ENCODE measurements at regions not wholly inside any gene's neighbourhood (a gene's known extent, or its start where the extent isn't known, plus 50 kb on each side); places are given as distances from the start of the nearest gene placed in this dataset.
"Not testable (repeated sequence)": the region's sequence is repeated elsewhere in the genome, so short reads cannot be mapped to it uniquely, and the experiment has no call there.

GRCh38 chr1:173341971-173342370, 134.8 kb upstream of the TNFSF4 start:
- no peak for DNase-seq (ENCODE audit: low read depth in 2 of 3, low spot score in 1 of 3)

GRCh38 chr1:173342736-173343135, 134.4 kb upstream of the PRDX6 start:
- DNase-seq (ENCODE audit: low read depth in 2 of 3, low spot score in 1 of 3): no peak

- no peak for DNase-seq (ENCODE audit: low read depth in 2 of 3, low spot score in 1 of 3)
These were observed 132.9 kb upstream of the PRDX6 start for GRCh38 chr1:173344034-173344743.

GRCh38 chr1:173347282-173347818, 129.8 kb upstream of the PRDX6 start:
- DNase-seq (ENCODE audit: low read depth in 2 of 3, low spot score in 1 of 3): no peak

GRCh38 chr1:173352635-173353034, 124.5 kb upstream of the PRDX6 start:
- DNase-seq (ENCODE audit: low read depth in 2 of 3, low spot score in 1 of 3): not testable (repeated sequence)

GRCh38 chr1:173353350-173353749, 123.8 kb upstream of the PRDX6 start:
- DNase-seq (ENCODE audit: low read depth in 2 of 3, low spot score in 1 of 3): no peak

- no peak for DNase-seq (ENCODE audit: low read depth in 2 of 3, low spot score in 1 of 3)
These were observed 122.2 kb upstream of the PRDX6 start for GRCh38 chr1:173354937-173355280.

- no peak for DNase-seq (ENCODE audit: low read depth in 2 of 3, low spot score in 1 of 3)
These were observed 121.7 kb upstream of the PRDX6 start for GRCh38 chr1:173355281-173356031.

- DNase-seq (ENCODE audit: low read depth in 2 of 3, low spot score in 1 of 3): no peak
These were observed 120.9 kb upstream of the PRDX6 start for GRCh38 chr1:173356191-173356762.

- no peak for DNase-seq (ENCODE audit: low read depth in 2 of 3, low spot score in 1 of 3)
These were observed 116.6 kb upstream of the PRDX6 start for GRCh38 chr1:173360487-173361063.

- no peak for DNase-seq (ENCODE audit: low read depth in 2 of 3, low spot score in 1 of 3)
These were observed 114.6 kb upstream of the PRDX6 start for GRCh38 chr1:173362543-173362942.

GRCh38 chr1:173364827-173365226, 112.3 kb upstream of the PRDX6 start:
- no peak for DNase-seq (ENCODE audit: low read depth in 2 of 3, low spot score in 1 of 3)

GRCh38 chr1:173365341-173365740, 111.8 kb upstream of the PRDX6 start:
- no peak for DNase-seq (ENCODE audit: low read depth in 2 of 3, low spot score in 1 of 3)

GRCh38 chr1:173367136-173367535, 110.0 kb upstream of the PRDX6 start:
- no peak for DNase-seq (ENCODE audit: low read depth in 2 of 3, low spot score in 1 of 3)

GRCh38 chr1:173370586-173370985, 106.5 kb upstream of the PRDX6 start:
- not testable (repeated sequence) for DNase-seq (ENCODE audit: low read depth in 2 of 3, low spot score in 1 of 3)

- DNase-seq (ENCODE audit: low read depth in 2 of 3, low spot score in 1 of 3): not testable (repeated sequence)
These were observed 101.1 kb upstream of the PRDX6 start for GRCh38 chr1:173376065-173376464.

GRCh38 chr1:173377266-173377665, 99.9 kb upstream of the PRDX6 start:
- DNase-seq (ENCODE audit: low read depth in 2 of 3, low spot score in 1 of 3): no peak

- no peak for DNase-seq (ENCODE audit: low read depth in 2 of 3, low spot score in 1 of 3)
These were observed 93.8 kb upstream of the PRDX6 start for GRCh38 chr1:173383351-173383750.

GRCh38 chr1:173388352-173388751, 88.8 kb upstream of the PRDX6 start:
- no peak for DNase-seq (ENCODE audit: low read depth in 2 of 3, low spot score in 1 of 3)

GRCh38 chr1:173392895-173393658, 84.1 kb upstream of the PRDX6 start:
- no peak for DNase-seq (ENCODE audit: low read depth in 2 of 3, low spot score in 1 of 3)

- no peak for DNase-seq (ENCODE audit: low read depth in 2 of 3, low spot score in 1 of 3)
These were observed 83.5 kb upstream of the PRDX6 start for GRCh38 chr1:173393659-173394000.

Data from stimulated activated CD4-positive, alpha-beta T cell treated with anti-CD3 and anti-CD28 coated beads, Interleukin-12 subunit alpha, Interleukin-12 subunit beta, amount 100 ng/mL, for 48 hours (primary cell).